ENCODE measurements at regions not wholly inside any gene's neighbourhood (a gene's known extent, or its start where the extent isn't known, plus 50 kb on each side); places are given as distances from the start of the nearest gene placed in this dataset.

GRCh38 chr14:105665951-105666277 lies 139.5 kb downstream of the TMEM121 start:
- no peak for TF ChIP-seq EZH2 (IDR thresholded peaks at IDR 0.05; ENCODE audit: insufficient read depth, low read length)
- TF ChIP-seq CTCF (IDR thresholded peaks at IDR 0.05; ENCODE audit: insufficient read depth, low read depth, low read length) = no peak
